Thoracic aorta (tissue), 2 donors: ENCODE measurements at regions not wholly inside any gene's neighbourhood (a gene's known extent, or its start where the extent isn't known, plus 50 kb on each side); places are given as distances from the start of the nearest gene placed in this dataset.

Experiments used
- ATAC-seq: fragments of 150-250 bp; one replicate; pipeline ENCODE4 v1.8.0; 2017; ENCODE audit warnings: low read depth; ENCODE audit not compliant: insufficient number of reproducible peaks, low FRiP score
- DNase-seq: peaks from one replicate; pipeline ENCODE4 v3.0.0-alpha.2; 2020; ENCODE audit warnings: low spot score
- H3K27ac ChIP-seq, 2 donors: fragments of 200-600 bp; sonication (generic); 1 replicate in 1 of 2; 2 replicates in 1 of 2; pipeline ENCODE4 v1.5.1; 2016; ENCODE audit warnings: mild to moderate bottlenecking in 2 of 2, moderate library complexity in 2 of 2
- H3K27me3 ChIP-seq: fragments of 200-600 bp; sonication (generic); replicated peaks from 2 replicates; pipeline ENCODE4 v1.6.0; 2016; ENCODE audit warnings: mild to moderate bottlenecking; ENCODE audit not compliant: insufficient read depth
- H3K36me3 ChIP-seq: fragments of 200-600 bp; sonication (generic); one replicate; pipeline ENCODE4 v1.5.1; 2016
- H3K4me1 ChIP-seq, 2 donors: fragments of 200-600 bp; sonication (generic); 1 replicate in 1 of 2; 2 replicates in 1 of 2; pipeline versions ENCODE4 v1.5.1 to v1.6.0; 2016; ENCODE audit warnings: low read depth in 2 of 2, mild to moderate bottlenecking in 1 of 2; ENCODE audit not compliant: control insufficient read depth in 1 of 2
- H3K4me3 ChIP-seq: fragments of 200-600 bp; sonication (generic); 2 replicates; pipeline ENCODE4 v1.5.1; 2016; ENCODE audit warnings: mild to moderate bottlenecking
- H3K9me3 ChIP-seq: fragments of 200-600 bp; sonication (generic); 2 replicates; pipeline ENCODE4 v1.5.1; 2016
- TF ChIP-seq, protein P1 (sequence below): fragments of 200-600 bp; sonication (generic); IDR thresholded peaks from one replicate; pipeline ENCODE4 v1.5.1; 2019; ENCODE audit warnings: antibody characterized with exemption

DNA sequence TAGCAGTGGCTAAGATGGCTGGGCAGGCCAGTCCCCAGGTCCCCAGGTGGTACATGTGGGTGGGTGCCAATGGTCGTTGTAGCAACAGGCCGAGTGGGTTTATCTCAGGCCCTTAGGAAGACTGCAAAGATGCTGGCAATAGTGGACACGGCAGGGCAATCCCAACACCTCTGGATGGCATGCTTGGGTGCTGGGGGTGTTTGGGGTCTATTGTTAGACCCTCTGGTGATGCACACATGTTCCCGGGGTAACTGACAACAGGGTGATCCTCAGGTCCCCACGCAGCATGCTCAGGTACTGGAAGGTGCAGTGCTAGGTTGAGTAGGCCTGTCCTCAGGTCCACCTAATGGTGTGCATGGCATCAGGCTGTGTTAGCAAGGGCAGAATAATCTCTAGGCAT, 267.5 kb downstream of the ANKRD50 start:
- no peak overlapping the region for H3K4me3 ChIP-seq
- H3K27ac ChIP-seq: no peak overlapping the region
- no peak for DNase-seq
- H3K27me3 ChIP-seq: no peaks in the 10 kb centered on the region
- TF ChIP-seq, protein P1, sequence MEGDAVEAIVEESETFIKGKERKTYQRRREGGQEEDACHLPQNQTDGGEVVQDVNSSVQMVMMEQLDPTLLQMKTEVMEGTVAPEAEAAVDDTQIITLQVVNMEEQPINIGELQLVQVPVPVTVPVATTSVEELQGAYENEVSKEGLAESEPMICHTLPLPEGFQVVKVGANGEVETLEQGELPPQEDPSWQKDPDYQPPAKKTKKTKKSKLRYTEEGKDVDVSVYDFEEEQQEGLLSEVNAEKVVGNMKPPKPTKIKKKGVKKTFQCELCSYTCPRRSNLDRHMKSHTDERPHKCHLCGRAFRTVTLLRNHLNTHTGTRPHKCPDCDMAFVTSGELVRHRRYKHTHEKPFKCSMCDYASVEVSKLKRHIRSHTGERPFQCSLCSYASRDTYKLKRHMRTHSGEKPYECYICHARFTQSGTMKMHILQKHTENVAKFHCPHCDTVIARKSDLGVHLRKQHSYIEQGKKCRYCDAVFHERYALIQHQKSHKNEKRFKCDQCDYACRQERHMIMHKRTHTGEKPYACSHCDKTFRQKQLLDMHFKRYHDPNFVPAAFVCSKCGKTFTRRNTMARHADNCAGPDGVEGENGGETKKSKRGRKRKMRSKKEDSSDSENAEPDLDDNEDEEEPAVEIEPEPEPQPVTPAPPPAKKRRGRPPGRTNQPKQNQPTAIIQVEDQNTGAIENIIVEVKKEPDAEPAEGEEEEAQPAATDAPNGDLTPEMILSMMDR: no peak
- H3K9me3 ChIP-seq: no peaks in the 10 kb centered on the region
- H3K36me3 ChIP-seq: no peaks in the 10 kb centered on the region
- no peaks in the 10 kb centered on the region for H3K4me1 ChIP-seq
- ATAC-seq: no peak

DNA sequence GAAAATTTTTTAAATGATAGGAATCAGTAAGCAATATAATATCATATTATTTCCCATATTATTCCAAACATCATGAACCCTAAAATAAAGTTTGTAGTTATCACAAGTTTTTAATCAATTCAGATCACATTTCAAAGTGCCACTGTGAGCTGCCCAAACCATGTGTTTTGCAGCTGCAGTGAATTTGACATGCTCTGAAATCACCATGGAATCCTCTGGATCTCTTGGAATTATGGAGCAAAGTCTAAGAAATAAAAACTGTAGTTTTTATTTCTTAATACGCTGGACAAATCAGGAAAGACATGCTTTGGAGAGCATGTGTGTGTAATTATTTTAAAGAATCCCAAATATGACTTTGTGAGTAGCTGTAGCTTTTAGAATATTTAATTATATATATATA, 262.7 kb downstream of the ANKRD50 start:
- no peaks in the 10 kb centered on the region for H3K9me3 ChIP-seq
- TF ChIP-seq, protein P1: no peak
- H3K4me3 ChIP-seq: no peak overlapping the region
- DNase-seq: no peak
- no peaks in the 10 kb centered on the region for H3K36me3 ChIP-seq
- H3K4me1 ChIP-seq: no peaks in the 10 kb centered on the region
- H3K27ac ChIP-seq: no peak overlapping the region
- no peaks in the 10 kb centered on the region for H3K27me3 ChIP-seq
- no peak for ATAC-seq

- Histone ChIP-seq H3K4me1 (no peaks in the 10 kb centered on the region), H3K9me3 (no peaks in the 10 kb centered on the region), H3K27me3 (no peaks in the 10 kb centered on the region), H3K27ac (no peak overlapping the region), H3K36me3 (no peaks in the 10 kb centered on the region), H3K4me3 (no peak overlapping the region)
- TF ChIP-seq, protein P1: no peak
- DNase-seq (no peak), ATAC-seq (no peak)
These were observed 261.7 kb downstream of the ANKRD50 start for GRCh38 chr4:124450851-124451250.

- Histone ChIP-seq H3K4me3 (no peak overlapping the region), H3K27me3 (no peaks in the 10 kb centered on the region), H3K4me1 (no peaks in the 10 kb centered on the region), H3K27ac (no peak overlapping the region), H3K36me3 (no peaks in the 10 kb centered on the region), H3K9me3 (no peaks in the 10 kb centered on the region)
- TF ChIP-seq, protein P1: no peak
- ATAC-seq: no peak
- DNase-seq: no peak
These were observed 257.7 kb downstream of the ANKRD50 start for GRCh38 chr4:124454772-124455270.

DNA sequence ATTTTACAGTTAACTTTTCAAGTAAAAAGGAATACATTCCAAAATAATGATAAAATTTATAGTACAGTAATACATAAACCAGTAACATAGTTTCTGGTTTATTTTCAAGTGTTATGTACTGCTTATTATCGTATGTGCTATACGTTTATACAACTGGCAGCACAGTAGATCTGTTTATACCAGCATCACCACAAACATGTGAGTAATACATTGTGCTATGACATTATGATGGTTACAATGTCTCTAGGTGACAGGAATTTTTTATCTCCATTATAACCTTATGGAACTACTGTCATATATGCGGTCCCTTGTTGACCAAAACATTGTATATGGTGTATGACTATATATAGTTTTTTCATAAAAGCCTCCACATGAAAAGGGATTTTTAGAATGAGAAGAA, 256.9 kb downstream of the ANKRD50 start:
- DNase-seq (no peak), ATAC-seq (no peak)
- no peaks in the 10 kb centered on the region for H3K9me3 ChIP-seq
- H3K4me1 ChIP-seq: no peaks in the 10 kb centered on the region
- no peaks in the 10 kb centered on the region for H3K36me3 ChIP-seq
- TF ChIP-seq, protein P1: no peak
- H3K4me3 ChIP-seq: no peak overlapping the region
- H3K27ac ChIP-seq: no peak overlapping the region
- H3K27me3 ChIP-seq: no peaks in the 10 kb centered on the region
